ENCODE measurements at regions not wholly inside any gene's neighbourhood (a gene's known extent, or its start where the extent isn't known, plus 50 kb on each side); places are given as distances from the start of the nearest gene placed in this dataset.
"Not testable (repeated sequence)": the region's sequence is repeated elsewhere in the genome, so short reads cannot be mapped to it uniquely, and the experiment has no call there.

- no peak for DNase-seq
Observed at GRCh38 chr2:16071039-16071864, 130.9 kb downstream of the MYCN start.

- DNase-seq: no peak
Observed at GRCh38 chr2:16070648-16070971, 130.3 kb downstream of the MYCN start.

- no peak for DNase-seq
Observed at GRCh38 chr2:16069933-16070647, 129.7 kb downstream of the MYCN start.

- DNase-seq: no peak
Observed at GRCh38 chr2:16069663-16069932, 129.2 kb downstream of the MYCN start.

GRCh38 chr2:16068552-16068940 is 128.2 kb downstream of the MYCN start:
- no peak for DNase-seq

GRCh38 chr2:16067866-16068551 is 127.7 kb downstream of the MYCN start:
- DNase-seq: no peak

- DNase-seq: no peak
Observed at GRCh38 chr2:16067444-16067843, 127.1 kb downstream of the MYCN start.

GRCh38 chr2:16067037-16067406 is 126.7 kb downstream of the MYCN start:
- DNase-seq: no peak

GRCh38 chr2:16066261-16067036 is 126.1 kb downstream of the MYCN start:
- DNase-seq: no peak

GRCh38 chr2:16065272-16066069 is 125.1 kb downstream of the MYCN start:
- DNase-seq: not testable (repeated sequence)

- no peak for DNase-seq
Observed at GRCh38 chr2:16064745-16065144, 124.4 kb downstream of the MYCN start.

- no peak for DNase-seq
Observed at GRCh38 chr2:16063955-16064633, 123.7 kb downstream of the MYCN start.

GRCh38 chr2:16063251-16063850 is 123.0 kb downstream of the MYCN start:
- no peak for DNase-seq

- DNase-seq: no peak
Observed at GRCh38 chr2:16062471-16063250, 122.3 kb downstream of the MYCN start.

GRCh38 chr2:16061441-16062217 is 121.3 kb downstream of the MYCN start:
- DNase-seq: no peak

GRCh38 chr2:16060936-16061338 is 120.6 kb downstream of the MYCN start:
- DNase-seq: no peak

GRCh38 chr2:16060125-16060935 is 120.0 kb downstream of the MYCN start:
- DNase-seq: no peak

- no peak for DNase-seq
Observed at GRCh38 chr2:16059393-16060016, 119.2 kb downstream of the MYCN start.

All from T1000 (cell line).